Upper lobe of left lung (tissue), 6 donors: ENCODE measurements at regions not wholly inside any gene's neighbourhood (a gene's known extent, or its start where the extent isn't known, plus 50 kb on each side); places are given as distances from the start of the nearest gene placed in this dataset.

Source experiments
- ATAC-seq, 2 donors: fragments of 200-7000 bp; cut with Tn5 transposase; one replicate each; pipeline ENCODE4 v1.9.1; 2022; ENCODE audit warnings: mild to moderate bottlenecking in 2 of 2, moderate library complexity in 2 of 2; ENCODE audit not compliant: low FRiP score in 2 of 2
- DNase-seq, 2 donors: peaks; one replicate each; pipeline ENCODE4 v3.0.0-alpha.2; 2019 to 2020
- H3K27ac ChIP-seq, 4 donors: fragments of 200-600 bp; sonication (generic); one replicate each; pipeline ENCODE4 v1.5.1; 2016 to 2019
- H3K27me3 ChIP-seq, 4 donors: fragments of 200-600 bp; sonication (generic); one replicate each; pipeline ENCODE4 v1.5.1; 2017 to 2019
- H3K36me3 ChIP-seq, 4 donors: fragments of 200-600 bp; sonication (generic); one replicate each; pipeline ENCODE4 v1.5.1; 2016 to 2019
- H3K4me1 ChIP-seq, 4 donors: fragments of 200-600 bp; sonication (generic); one replicate each; pipeline ENCODE4 v1.5.1; 2018 to 2019
- H3K4me3 ChIP-seq, 4 donors: fragments of 200-600 bp; sonication (generic); one replicate each; pipeline ENCODE4 v1.5.1; 2017 to 2019; ENCODE audit warnings: mild to moderate bottlenecking in 2 of 4, moderate library complexity in 1 of 4
- H3K9me3 ChIP-seq, 4 donors: fragments of 200-600 bp; sonication (generic); one replicate each; pipeline ENCODE4 v1.5.1; 2018 to 2019
- EP300 ChIP-seq, 4 donors: sonication (generic); formaldehyde crosslinking; IDR thresholded peaks; one replicate each; pipeline ENCODE4 v1.5.1; 2017; ENCODE audit warnings: antibody characterized with exemption in 4 of 4, control low read depth in 2 of 4
- POLR2A ChIP-seq, 4 donors: fragments of 450-650 bp; IDR thresholded peaks; one replicate each; pipeline ENCODE4 v1.5.1; 2016 to 2017; ENCODE audit warnings: antibody characterized with exemption in 4 of 4, mild to moderate bottlenecking in 2 of 4
- POLR2AphosphoS5 ChIP-seq, 2 donors: sonication (generic); formaldehyde crosslinking; IDR thresholded peaks; one replicate each; pipeline ENCODE4 v1.5.1; 2017; ENCODE audit warnings: antibody characterized with exemption in 2 of 2
- WGBS, 2 donors: methylation state at CpG; one replicate each; pipeline ENCODE4 v1.1.5; 2017 to 2018; 5-methylcytosine and 5-hydroxymethylcytosine counted together
- TF ChIP-seq, protein P1 (sequence below), 6 experiments: fragments of 450-650 bp in 4 of 6; fragments of 200-600 bp in 2 of 6; sonication (generic) in 2 of 6; IDR thresholded peaks; one replicate each; pipeline ENCODE4 v1.5.1; 2016 to 2019; ENCODE audit warnings: antibody characterized with exemption in 6 of 6
- donor health status: DM: no; HTN: no; CAD: no; lungs with moderate emphysema.
- donor health status: DM: no; HTN: yes; CAD: no; lungs with severe emphysema.

DNA sequence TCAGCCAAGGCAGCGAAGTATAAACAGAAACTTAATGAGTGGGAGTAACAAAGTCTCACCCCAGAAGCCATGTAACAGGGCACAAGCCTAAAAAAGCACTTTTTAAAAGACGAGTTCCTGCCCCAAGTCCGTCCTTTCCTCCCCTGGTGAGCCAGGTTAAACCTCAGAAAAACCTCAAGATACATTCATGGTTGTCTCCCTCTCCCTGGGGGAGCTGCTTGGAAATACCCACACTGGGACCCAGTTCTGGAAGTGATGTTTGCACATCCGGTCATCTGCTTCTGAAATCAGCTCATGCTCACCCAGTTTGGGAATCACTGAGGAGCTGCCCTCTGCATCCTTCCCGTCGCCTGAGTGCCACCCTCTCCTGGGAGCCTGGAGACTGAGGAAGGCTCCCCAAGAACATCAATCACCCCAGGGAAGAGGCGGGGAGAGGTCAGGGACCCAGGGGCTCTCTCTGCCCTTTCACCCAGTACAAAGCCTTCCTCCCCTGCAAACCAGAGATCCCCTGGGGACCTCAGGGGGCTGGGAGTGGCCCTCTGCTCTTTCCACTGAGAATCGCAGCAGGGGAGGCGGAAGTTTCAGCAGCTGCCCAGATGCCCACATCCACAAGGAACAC lies 150.6 kb upstream of the AGAP1 start:
- Histone ChIP-seq H3K4me3 (no peak overlapping the region), H3K9me3 (no peaks in the 10 kb centered on the region), H3K4me1 (peaks cover 0 to 6% (median 2%) of the 10 kb centered on the region in 4 donors), H3K27me3 (no peaks in the 10 kb centered on the region), H3K36me3 (no peaks in the 10 kb centered on the region), H3K27ac (peak overlapping the region in 1 of 4 donors; percentile 26)
- 82 to 87% methylated on average over 7 to 9 of the region's 9 CpGs for WGBS, 2 donors
- ATAC-seq (peak; percentile 6 to 45), DNase-seq (no peak)
- TF ChIP-seq POLR2AphosphoS5 (IDR thresholded peaks at IDR 0.05) (no peak), POLR2A (IDR thresholded peaks at IDR 0.05) (no peak), EP300 (IDR thresholded peaks at IDR 0.05) (no peak)
- TF ChIP-seq, protein P1, sequence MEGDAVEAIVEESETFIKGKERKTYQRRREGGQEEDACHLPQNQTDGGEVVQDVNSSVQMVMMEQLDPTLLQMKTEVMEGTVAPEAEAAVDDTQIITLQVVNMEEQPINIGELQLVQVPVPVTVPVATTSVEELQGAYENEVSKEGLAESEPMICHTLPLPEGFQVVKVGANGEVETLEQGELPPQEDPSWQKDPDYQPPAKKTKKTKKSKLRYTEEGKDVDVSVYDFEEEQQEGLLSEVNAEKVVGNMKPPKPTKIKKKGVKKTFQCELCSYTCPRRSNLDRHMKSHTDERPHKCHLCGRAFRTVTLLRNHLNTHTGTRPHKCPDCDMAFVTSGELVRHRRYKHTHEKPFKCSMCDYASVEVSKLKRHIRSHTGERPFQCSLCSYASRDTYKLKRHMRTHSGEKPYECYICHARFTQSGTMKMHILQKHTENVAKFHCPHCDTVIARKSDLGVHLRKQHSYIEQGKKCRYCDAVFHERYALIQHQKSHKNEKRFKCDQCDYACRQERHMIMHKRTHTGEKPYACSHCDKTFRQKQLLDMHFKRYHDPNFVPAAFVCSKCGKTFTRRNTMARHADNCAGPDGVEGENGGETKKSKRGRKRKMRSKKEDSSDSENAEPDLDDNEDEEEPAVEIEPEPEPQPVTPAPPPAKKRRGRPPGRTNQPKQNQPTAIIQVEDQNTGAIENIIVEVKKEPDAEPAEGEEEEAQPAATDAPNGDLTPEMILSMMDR (IDR thresholded peaks at IDR 0.05): no peak

- Histone ChIP-seq H3K4me1 (peaks cover 0 to 6% (median 2%) of the 10 kb centered on the region in 4 donors), H3K27me3 (no peaks in the 10 kb centered on the region), H3K4me3 (no peak overlapping the region), H3K27ac (peak overlapping the region in 1 of 4 donors; percentile 26), H3K9me3 (no peaks in the 10 kb centered on the region), H3K36me3 (no peaks in the 10 kb centered on the region)
- DNase-seq (peak; percentile 39 to 46), ATAC-seq (peak; percentile 6 to 20)
- no peak for TF ChIP-seq EP300 (IDR thresholded peaks at IDR 0.05)
- TF ChIP-seq, protein P1 (IDR thresholded peaks at IDR 0.05): no peak
- no peak for TF ChIP-seq POLR2AphosphoS5 (IDR thresholded peaks at IDR 0.05)
- no peak for TF ChIP-seq POLR2A (IDR thresholded peaks at IDR 0.05)
- WGBS, 2 donors: 55 to 66% methylated on average over 9 to 10 of the region's 10 CpGs
Measured at GRCh38 chr2:235343869-235344268, 150.0 kb upstream of the AGAP1 start.

GRCh38 chr2:235345745-235346144 lies 148.1 kb upstream of the AGAP1 start:
- Histone ChIP-seq H3K27ac (no peak overlapping the region), H3K4me3 (no peak overlapping the region), H3K27me3 (no peaks in the 10 kb centered on the region), H3K4me1 (peaks cover 0 to 6% (median 2%) of the 10 kb centered on the region in 4 donors), H3K36me3 (no peaks in the 10 kb centered on the region), H3K9me3 (no peaks in the 10 kb centered on the region)
- TF ChIP-seq POLR2A (IDR thresholded peaks at IDR 0.05) (no peak), EP300 (IDR thresholded peaks at IDR 0.05) (no peak), POLR2AphosphoS5 (IDR thresholded peaks at IDR 0.05) (no peak)
- TF ChIP-seq, protein P1 (IDR thresholded peaks at IDR 0.05): no peak
- DNase-seq: no peak
- 97 to 100% methylated on average over 1 of the region's 1 CpG for WGBS, 2 donors
- no peak for ATAC-seq

GRCh38 chr2:235347691-235348090 lies 146.2 kb upstream of the AGAP1 start:
- TF ChIP-seq, protein P1 (IDR thresholded peaks at IDR 0.05): no peak
- TF ChIP-seq POLR2A (IDR thresholded peaks at IDR 0.05) (no peak), POLR2AphosphoS5 (IDR thresholded peaks at IDR 0.05) (no peak), EP300 (IDR thresholded peaks at IDR 0.05) (no peak)
- Histone ChIP-seq H3K9me3 (no peaks in the 10 kb centered on the region), H3K4me3 (no peak overlapping the region), H3K36me3 (no peaks in the 10 kb centered on the region), H3K27me3 (no peaks in the 10 kb centered on the region), H3K4me1 (peaks cover 0 to 6% (median 2%) of the 10 kb centered on the region in 4 donors), H3K27ac (no peak overlapping the region)
- DNase-seq (no peak), ATAC-seq (peak in 1 of 2 donors; percentile 24)
- WGBS, 2 donors: 84 to 89% methylated on average over 8 of the region's 8 CpGs

DNA sequence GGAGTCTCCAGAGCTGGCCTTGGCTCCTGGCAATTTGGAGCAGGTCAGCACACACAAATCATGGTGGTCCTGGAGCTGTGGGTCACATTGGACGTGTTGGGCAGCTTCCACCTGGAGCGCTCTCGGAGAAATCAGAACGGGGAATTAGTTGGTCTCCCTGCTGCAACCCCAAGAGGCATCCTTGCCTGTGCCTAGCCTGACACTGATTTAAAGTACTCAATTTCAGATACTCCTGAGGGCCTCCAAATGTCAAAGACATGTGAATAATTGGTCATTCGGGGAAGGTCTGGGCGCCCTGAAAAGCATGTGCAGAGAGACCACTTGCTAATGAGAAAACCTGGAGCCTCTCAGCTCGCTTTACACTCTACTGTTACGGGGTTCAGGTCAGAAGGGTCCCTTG lies 145.5 kb upstream of the AGAP1 start:
- Histone ChIP-seq H3K27me3 (no peaks in the 10 kb centered on the region), H3K36me3 (no peaks in the 10 kb centered on the region), H3K27ac (no peak overlapping the region), H3K4me1 (peaks cover 0 to 6% (median 2%) of the 10 kb centered on the region in 4 donors), H3K9me3 (no peaks in the 10 kb centered on the region), H3K4me3 (no peak overlapping the region)
- no peak for TF ChIP-seq POLR2AphosphoS5 (IDR thresholded peaks at IDR 0.05)
- no peak for TF ChIP-seq POLR2A (IDR thresholded peaks at IDR 0.05)
- TF ChIP-seq, protein P1 (IDR thresholded peaks at IDR 0.05): no peak
- TF ChIP-seq EP300 (IDR thresholded peaks at IDR 0.05): no peak
- ATAC-seq (no peak), DNase-seq (no peak)
- WGBS, 2 donors: 88 to 92% methylated on average over 7 to 8 of the region's 8 CpGs
